ENCODE measurements at regions not wholly inside any gene's neighbourhood (a gene's known extent, or its start where the extent isn't known, plus 50 kb on each side); places are given as distances from the start of the nearest gene placed in this dataset.

GRCh38 chr1:25100151-25100833 lies 132.0 kb downstream of the SYF2 start:
- Histone ChIP-seq H3K27ac (no peak overlapping the region), H3K4me1 (peaks cover 0 to 35% (median 0%) of the 10 kb centered on the region in 12 donors), H3K9me3 (no peaks in the 10 kb centered on the region), H3K4me3 (no peak overlapping the region), H3K36me3 (no peaks in the 10 kb centered on the region), H3K27me3 (peaks cover 0 to 13% (median 0%) of the 10 kb centered on the region in 9 donors)
- 70 to 78% (median 73%) methylated on average over 7 to 9 of the region's 9 CpGs for WGBS, 4 donors
- no peak for ATAC-seq
- intact Hi-C loops (cut with DNase I): loop anchor here in 9 of 10 donors (2.0 to 10.0 kb wide), 8 partner anchors 102 to 255 kb away; partner anchors contain the start of gene RUNX3 (in 6 of the 9)
- DNase-seq: no peak
- TF ChIP-seq CTCF (IDR thresholded peaks at IDR 0.05) (no peak), POLR2A (IDR thresholded peaks at IDR 0.05) (no peak)

- DNase-seq (peak in 1 of 5 donors; percentile 38), ATAC-seq (no peak)
- intact Hi-C loops (cut with DNase I): loop anchor here in 3 of 10 donors (5.0 to 10.0 kb wide), 3 partner anchors 162 to 247 kb away; no protein-coding TSS in a partner anchor
- Histone ChIP-seq H3K9me3 (no peaks in the 10 kb centered on the region), H3K27me3 (peaks cover 0 to 9% (median 0%) of the 10 kb centered on the region in 9 donors), H3K4me1 (peaks cover 0 to 35% (median 0%) of the 10 kb centered on the region in 12 donors), H3K36me3 (no peaks in the 10 kb centered on the region), H3K4me3 (no peak overlapping the region), H3K27ac (peak overlapping the region in 1 of 12 donors; percentile 33)
- WGBS, 4 donors: 23 to 40% (median 30%) methylated on average over 11 of the region's 11 CpGs
- TF ChIP-seq CTCF (IDR thresholded peaks at IDR 0.05) (no peak), POLR2A (IDR thresholded peaks at IDR 0.05) (no peak)
Observed at GRCh38 chr1:25099343-25099951, 132.9 kb downstream of the SYF2 start.

GRCh38 chr1:25098717-25099116 lies 133.6 kb downstream of the SYF2 start:
- peaks cover 0 to 12% (median 0%) of the 10 kb centered on the region in 9 donors for H3K27me3 ChIP-seq
- H3K36me3 ChIP-seq: no peaks in the 10 kb centered on the region
- ATAC-seq (no peak), DNase-seq (no peak)
- 39 to 56% (median 50%) methylated on average over 2 to 4 of the region's 4 CpGs for WGBS, 4 donors
- H3K4me3 ChIP-seq: no peak overlapping the region
- intact Hi-C loops (cut with DNase I): loop anchor here in 3 of 10 donors (5.0 to 10.0 kb wide), 3 partner anchors 161 to 246 kb away; no protein-coding TSS in a partner anchor
- H3K9me3 ChIP-seq: peaks cover 0 to 3% (median 0%) of the 10 kb centered on the region in 12 donors
- peak overlapping the region in 1 of 12 donors; percentile 33 for H3K27ac ChIP-seq
- no peak for TF ChIP-seq POLR2A (IDR thresholded peaks at IDR 0.05)
- TF ChIP-seq CTCF (IDR thresholded peaks at IDR 0.05): no peak
- H3K4me1 ChIP-seq: peaks cover 0 to 35% (median 0%) of the 10 kb centered on the region in 12 donors
